Neuronal stem cell (in vitro differentiated cells): ENCODE measurements at regions not wholly inside any gene's neighbourhood (a gene's known extent, or its start where the extent isn't known, plus 50 kb on each side); places are given as distances from the start of the nearest gene placed in this dataset.

Experiments used
- DNase-seq: peaks from one replicate; pipeline ENCODE4 v3.0.0-alpha.2; 2013; ENCODE audit warnings: low spot score
- H2AFZ ChIP-seq: one replicate; pipeline ENCODE4 v1.6.1; 2013; ENCODE audit warnings: mild to moderate bottlenecking, low read length, inconsistent platforms
- H2AK5ac ChIP-seq: 2 replicates; pipeline ENCODE4 v1.6.1; 2013; ENCODE audit warnings: low read depth, mild to moderate bottlenecking, inconsistent platforms, low read length, moderate library complexity, mixed read lengths
- H2BK120ac ChIP-seq: 2 replicates; pipeline ENCODE4 v1.6.1; 2013; ENCODE audit warnings: low read depth, mild to moderate bottlenecking, inconsistent platforms, low read length, moderate library complexity, mixed read lengths
- H2BK12ac ChIP-seq: one replicate; pipeline ENCODE4 v1.6.1; 2013; ENCODE audit warnings: low read length, inconsistent platforms
- H2BK15ac ChIP-seq: 2 replicates; pipeline ENCODE4 v1.6.1; 2013; ENCODE audit warnings: mild to moderate bottlenecking, low read length, inconsistent platforms, mixed read lengths
- H2BK5ac ChIP-seq: one replicate; pipeline ENCODE4 v1.6.1; 2013; ENCODE audit warnings: inconsistent platforms, mild to moderate bottlenecking, low read length, moderate library complexity
- H3K14ac ChIP-seq: one replicate; pipeline ENCODE4 v1.6.1; 2013; ENCODE audit warnings: low read length, inconsistent platforms
- H3K18ac ChIP-seq: 2 replicates; pipeline ENCODE4 v1.6.1; 2013; ENCODE audit warnings: low read length, inconsistent platforms
- H3K23ac ChIP-seq: 2 replicates; pipeline ENCODE4 v1.6.1; 2013; ENCODE audit warnings: low read depth, mild to moderate bottlenecking, mixed read lengths, low read length, inconsistent platforms; ENCODE audit not compliant: poor library complexity
- H3K27ac ChIP-seq: replicated peaks from 3 replicates; pipeline ENCODE4 v1.5.1; 2013; ENCODE audit warnings: low read length, inconsistent platforms
- H3K27me3 ChIP-seq, 3 experiments: 2 replicates each; pipeline ENCODE4 v1.6.1; 2013; ENCODE audit warnings: low read length in 3 of 3, mild to moderate bottlenecking in 2 of 3, inconsistent platforms in 1 of 3, low read depth in 1 of 3, mixed read lengths in 1 of 3, moderate library complexity in 1 of 3; ENCODE audit not compliant: control insufficient read depth in 3 of 3, insufficient read depth in 3 of 3
- H3K36me3 ChIP-seq, 2 donors: replicated peaks in 1 of 2; 2 replicates each; pipeline ENCODE4 v1.6.1; 2013; ENCODE audit warnings: low read length in 2 of 2; ENCODE audit not compliant: control insufficient read depth in 2 of 2, insufficient read depth in 2 of 2
- H3K4ac ChIP-seq: 2 replicates; pipeline ENCODE4 v1.6.1; 2013; ENCODE audit warnings: inconsistent platforms, mild to moderate bottlenecking, low read length, moderate library complexity
- H3K4me1 ChIP-seq, 2 donors: 1 replicate in 1 of 2; 2 replicates in 1 of 2; pipeline ENCODE4 v1.6.1; 2013; ENCODE audit warnings: low read length in 2 of 2, low read depth in 1 of 2; ENCODE audit not compliant: control insufficient read depth in 2 of 2, insufficient read depth in 1 of 2
- H3K4me2 ChIP-seq: one replicate; pipeline ENCODE4 v1.6.1; 2013; ENCODE audit warnings: mild to moderate bottlenecking, low read length, inconsistent platforms; ENCODE audit not compliant: insufficient read depth, poor library complexity, severe bottlenecking
- H3K4me3 ChIP-seq, 2 donors: 2 replicates each; pipeline ENCODE4 v1.5.1; 2013; ENCODE audit warnings: low read length in 2 of 2, mild to moderate bottlenecking in 2 of 2, inconsistent platforms in 1 of 2, moderate library complexity in 1 of 2
- H3K79me1 ChIP-seq: one replicate; pipeline ENCODE4 v1.6.1; 2013; ENCODE audit warnings: low read depth, mild to moderate bottlenecking, inconsistent platforms, low read length, moderate library complexity
- H3K9ac ChIP-seq: one replicate; pipeline ENCODE4 v1.6.1; 2013; ENCODE audit warnings: mild to moderate bottlenecking, low read depth, low read length, inconsistent platforms; ENCODE audit not compliant: poor library complexity
- H3K9me3 ChIP-seq, 2 donors: replicated peaks in 1 of 2; 2 replicates each; pipeline versions ENCODE3 to v1.6.1; 2013; ENCODE audit warnings: low read length in 2 of 2, mild to moderate bottlenecking in 2 of 2, inconsistent platforms in 1 of 2, low read depth in 1 of 2, mixed read lengths in 1 of 2, moderate library complexity in 1 of 2; ENCODE audit not compliant: control insufficient read depth in 2 of 2, insufficient read depth in 1 of 2
- H4K8ac ChIP-seq: one replicate; pipeline ENCODE4 v1.6.1; 2013; ENCODE audit warnings: low read depth, mild to moderate bottlenecking, inconsistent platforms, low read length, moderate library complexity
- H4K91ac ChIP-seq: one replicate; pipeline ENCODE4 v1.6.1; 2013; ENCODE audit warnings: low read length, low read depth, mild to moderate bottlenecking, inconsistent platforms; ENCODE audit not compliant: poor library complexity
- WGBS, 2 donors: extraction: QIAGEN DNeasy Blood & Tissue Kit; methylation state at CpG; one replicate each; pipeline ENCODE4 v1.1.7; 2013; ENCODE audit warnings: missing lambda C conversion rate in 2 of 2, mixed read lengths in 1 of 2; ENCODE audit not compliant: insufficient read length in 2 of 2, insufficient replicate concordance in 1 of 2; ENCODE audit errors: extremely low coverage in 2 of 2; 5-methylcytosine and 5-hydroxymethylcytosine counted together

- Histone ChIP-seq H2BK120ac (no peak overlapping the region), H3K18ac (peak overlapping the region; percentile 93), H4K91ac (no peak overlapping the region), H2AFZ (peak overlapping the region; percentile 62), H2AK5ac (no peak overlapping the region), H3K23ac (no peak overlapping the region), H3K4me3 (peak overlapping the region; percentile 89 to 95), H3K79me1 (peaks cover 2% of the 10 kb centered on the region), H3K9ac (peak overlapping the region; percentile 77), H3K9me3 (peaks cover 0 to 3% of the 10 kb centered on the region in 2 donors), H2BK5ac (no peak overlapping the region), H3K4me2 (peak overlapping the region; percentile 40), H3K36me3 (peaks cover 0 to 33% of the 10 kb centered on the region in 2 donors), H3K14ac (no peak overlapping the region), H2BK15ac (no peak overlapping the region), H2BK12ac (no peak overlapping the region), H3K4ac (no peak overlapping the region), H3K27ac (peak overlapping the region; percentile 61), H3K27me3 (no peaks in the 10 kb centered on the region), H4K8ac (no peak overlapping the region), H3K4me1 (peaks cover 1 to 8% of the 10 kb centered on the region in 2 donors)
- DNase-seq, result no peak
- WGBS, 2 donors, result no CpG with 5 or more reads among the region's 23 CpGs
These were observed 82.7 kb downstream of the PTPDC1 start for GRCh38 chr9:94166976-94167346.

GRCh38 chr9:94167376-94167890, 83.2 kb downstream of the PTPDC1 start:
- no peak overlapping the region for H3K18ac ChIP-seq
- H3K4me3 ChIP-seq, result peak overlapping the region; percentile 89 to 95
- H3K27ac ChIP-seq, result no peak overlapping the region
- no peak overlapping the region for H2AFZ ChIP-seq
- no peak overlapping the region for H2BK120ac ChIP-seq
- peaks cover 2% of the 10 kb centered on the region for H3K79me1 ChIP-seq
- no peak overlapping the region for H2BK5ac ChIP-seq
- H3K9ac ChIP-seq, result no peak overlapping the region
- H2BK15ac ChIP-seq, result no peak overlapping the region
- no peak overlapping the region for H4K91ac ChIP-seq
- H2BK12ac ChIP-seq, result no peak overlapping the region
- H3K27me3 ChIP-seq, result no peaks in the 10 kb centered on the region
- peak overlapping the region; percentile 40 for H3K4me2 ChIP-seq
- peaks cover 0 to 38% of the 10 kb centered on the region in 2 donors for H3K36me3 ChIP-seq
- H3K9me3 ChIP-seq, result peaks cover 0 to 3% of the 10 kb centered on the region in 2 donors
- H2AK5ac ChIP-seq, result no peak overlapping the region
- H3K14ac ChIP-seq, result no peak overlapping the region
- H3K4ac ChIP-seq, result no peak overlapping the region
- H3K23ac ChIP-seq, result no peak overlapping the region
- no CpG with 5 or more reads among the region's 5 CpGs for WGBS, 2 donors
- no peak for DNase-seq
- H3K4me1 ChIP-seq, result peaks cover 1 to 8% of the 10 kb centered on the region in 2 donors
- no peak overlapping the region for H4K8ac ChIP-seq

GRCh38 chr9:94168203-94169000, 84.1 kb downstream of the PTPDC1 start:
- H3K36me3 ChIP-seq, result peaks cover 0 to 48% of the 10 kb centered on the region in 2 donors
- no peak overlapping the region for H3K4me2 ChIP-seq
- H3K14ac ChIP-seq, result no peak overlapping the region
- H3K4ac ChIP-seq, result no peak overlapping the region
- no peak overlapping the region for H4K91ac ChIP-seq
- H2BK120ac ChIP-seq, result no peak overlapping the region
- no peak overlapping the region for H3K9ac ChIP-seq
- H3K4me1 ChIP-seq, result peaks cover 1 to 8% of the 10 kb centered on the region in 2 donors
- H2AFZ ChIP-seq, result no peak overlapping the region
- H2BK5ac ChIP-seq, result no peak overlapping the region
- H3K23ac ChIP-seq, result no peak overlapping the region
- no peak overlapping the region for H2AK5ac ChIP-seq
- H3K27ac ChIP-seq, result no peak overlapping the region
- no peak overlapping the region for H4K8ac ChIP-seq
- no peak overlapping the region for H2BK15ac ChIP-seq
- no peaks in the 10 kb centered on the region for H3K27me3 ChIP-seq
- peaks cover 4% of the 10 kb centered on the region for H3K79me1 ChIP-seq
- 100% methylated on average over 1 of the region's 10 CpGs; no CpG with 5 or more reads in 1 of the 2 donors for WGBS, 2 donors
- DNase-seq, result no peak
- H3K9me3 ChIP-seq, result peaks cover 0 to 6% of the 10 kb centered on the region in 2 donors
- peak overlapping the region in 1 of 2 donors; percentile 89 for H3K4me3 ChIP-seq
- no peak overlapping the region for H3K18ac ChIP-seq
- no peak overlapping the region for H2BK12ac ChIP-seq

GRCh38 chr9:94169968-94170367, 85.7 kb downstream of the PTPDC1 start:
- no peak overlapping the region for H3K27ac ChIP-seq
- DNase-seq, result no peak
- no peak overlapping the region for H3K9ac ChIP-seq
- H3K36me3 ChIP-seq, result peaks cover 0 to 63% of the 10 kb centered on the region in 2 donors
- H4K8ac ChIP-seq, result no peak overlapping the region
- no peak overlapping the region for H2AFZ ChIP-seq
- no peak overlapping the region for H2BK5ac ChIP-seq
- H3K4me2 ChIP-seq, result no peak overlapping the region
- H3K14ac ChIP-seq, result no peak overlapping the region
- no peak overlapping the region for H4K91ac ChIP-seq
- H2BK15ac ChIP-seq, result no peak overlapping the region
- H3K27me3 ChIP-seq, result no peaks in the 10 kb centered on the region
- H3K4me3 ChIP-seq, result no peak overlapping the region
- no peak overlapping the region for H2BK12ac ChIP-seq
- no peak overlapping the region for H3K23ac ChIP-seq
- H3K9me3 ChIP-seq, result peaks cover 0 to 20% of the 10 kb centered on the region in 2 donors
- H3K79me1 ChIP-seq, result peaks cover 5% of the 10 kb centered on the region
- no peak overlapping the region for H2BK120ac ChIP-seq
- H3K4me1 ChIP-seq, result peaks cover 1 to 8% of the 10 kb centered on the region in 2 donors
- H3K18ac ChIP-seq, result no peak overlapping the region
- no peak overlapping the region for H3K4ac ChIP-seq
- H2AK5ac ChIP-seq, result no peak overlapping the region
